OCI-LY1 (cell line): ENCODE measurements at regions not wholly inside any gene's neighbourhood (a gene's known extent, or its start where the extent isn't known, plus 50 kb on each side); places are given as distances from the start of the nearest gene placed in this dataset.

Experiments
- EZH2 ChIP-seq: fragments of 200-600 bp; sonication (generic), shearing (Covaris generic); IDR thresholded peaks from 2 replicates; pipeline ENCODE4 v1.8.0; 2017; ENCODE audit warnings: borderline replicate concordance, mixed run types, mild to moderate bottlenecking, antibody characterized with exemption, low read length, moderate library complexity, mixed read lengths
- TF ChIP-seq, protein P1 (sequence below): fragments of 200-600 bp; sonication (generic), shearing (Covaris generic); IDR thresholded peaks from 2 replicates; pipeline ENCODE4 v1.5.1; 2017; ENCODE audit warnings: mild to moderate bottlenecking, antibody characterized with exemption, low read length, moderate library complexity, mixed read lengths

DNA sequence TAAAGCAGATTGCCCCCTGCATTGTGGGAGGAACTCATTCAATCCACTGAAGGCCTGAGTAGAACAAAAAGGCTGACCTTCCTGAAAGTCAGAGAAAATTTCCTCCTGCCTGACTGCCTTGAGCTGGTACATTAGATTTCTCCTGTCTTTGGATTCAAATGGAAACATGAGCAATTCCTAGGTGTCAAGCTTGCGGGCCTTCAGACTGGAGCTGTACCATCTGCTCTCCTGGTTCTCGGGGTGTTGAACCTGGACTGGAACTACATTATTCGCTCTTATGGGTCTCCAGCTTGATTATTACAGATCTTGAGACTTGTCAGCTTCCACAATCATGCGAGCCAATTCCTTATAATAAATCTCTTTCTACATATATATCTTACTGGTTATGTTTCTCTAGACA, 173.6 kb upstream of the STEAP4 start:
- TF ChIP-seq EZH2: no peak
- TF ChIP-seq, protein P1, sequence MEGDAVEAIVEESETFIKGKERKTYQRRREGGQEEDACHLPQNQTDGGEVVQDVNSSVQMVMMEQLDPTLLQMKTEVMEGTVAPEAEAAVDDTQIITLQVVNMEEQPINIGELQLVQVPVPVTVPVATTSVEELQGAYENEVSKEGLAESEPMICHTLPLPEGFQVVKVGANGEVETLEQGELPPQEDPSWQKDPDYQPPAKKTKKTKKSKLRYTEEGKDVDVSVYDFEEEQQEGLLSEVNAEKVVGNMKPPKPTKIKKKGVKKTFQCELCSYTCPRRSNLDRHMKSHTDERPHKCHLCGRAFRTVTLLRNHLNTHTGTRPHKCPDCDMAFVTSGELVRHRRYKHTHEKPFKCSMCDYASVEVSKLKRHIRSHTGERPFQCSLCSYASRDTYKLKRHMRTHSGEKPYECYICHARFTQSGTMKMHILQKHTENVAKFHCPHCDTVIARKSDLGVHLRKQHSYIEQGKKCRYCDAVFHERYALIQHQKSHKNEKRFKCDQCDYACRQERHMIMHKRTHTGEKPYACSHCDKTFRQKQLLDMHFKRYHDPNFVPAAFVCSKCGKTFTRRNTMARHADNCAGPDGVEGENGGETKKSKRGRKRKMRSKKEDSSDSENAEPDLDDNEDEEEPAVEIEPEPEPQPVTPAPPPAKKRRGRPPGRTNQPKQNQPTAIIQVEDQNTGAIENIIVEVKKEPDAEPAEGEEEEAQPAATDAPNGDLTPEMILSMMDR: no peak
